DMS 273 treated with DMSO at 0.1 percent for 48 hours (cell line): ENCODE measurements at regions not wholly inside any gene's neighbourhood (a gene's known extent, or its start where the extent isn't known, plus 50 kb on each side); places are given as distances from the start of the nearest gene placed in this dataset.

Experiments used
- DNase-seq: peaks from one replicate; lab custom pipeline; 2025; lab: John Stamatoyannopoulos, UW

DNA sequence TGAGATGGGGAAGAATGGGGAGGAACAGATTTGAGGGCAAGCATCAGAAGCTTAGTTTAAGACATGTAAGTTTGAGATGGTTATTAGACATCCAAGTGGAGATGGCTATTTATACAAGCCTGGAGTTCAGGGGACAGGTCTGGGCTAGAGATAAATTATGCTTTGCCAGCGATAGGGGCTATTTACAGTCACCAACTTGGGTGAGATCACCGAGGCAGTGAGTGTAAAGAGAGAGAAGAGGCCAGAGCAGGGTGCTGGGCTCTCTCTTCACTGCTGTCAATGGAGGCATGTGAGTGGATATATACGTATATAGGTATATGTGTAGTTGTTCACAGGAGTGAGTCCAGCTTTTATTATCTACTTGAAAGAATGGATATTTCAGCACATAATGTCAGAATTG, 81.0 kb downstream of the QPCT start:
- DNase-seq = no peak

- no peak for DNase-seq
Observed at GRCh38 chr2:37427241-37427640, 82.8 kb downstream of the QPCT start.

GRCh38 chr2:37436323-37436722, 91.9 kb downstream of the QPCT start:
- no peak for DNase-seq

GRCh38 chr2:37439131-37439642, 94.8 kb downstream of the QPCT start:
- DNase-seq = no peak

DNA sequence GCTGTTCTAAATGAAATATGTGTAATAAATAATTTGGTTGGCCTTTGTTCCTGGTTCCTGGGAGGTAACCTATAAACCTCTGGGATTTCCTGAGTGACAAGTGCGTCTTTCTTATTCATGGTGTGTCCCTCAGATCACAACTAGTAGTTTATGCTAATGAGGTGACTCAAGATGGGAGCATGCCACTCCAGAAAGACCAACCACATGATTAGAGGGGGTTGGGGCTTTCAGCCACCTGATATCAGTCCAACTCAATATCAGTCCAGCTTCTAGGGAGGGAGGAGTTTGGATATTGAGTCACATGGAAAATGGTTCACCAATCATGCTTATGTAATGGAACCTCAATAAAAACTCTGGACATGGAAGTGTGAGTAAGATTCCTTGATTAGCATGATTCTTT, 96.6 kb downstream of the QPCT start:
- DNase-seq = no peak

- no peak for DNase-seq
Observed at GRCh38 chr2:37443082-37443481, 98.7 kb downstream of the QPCT start.

DNA sequence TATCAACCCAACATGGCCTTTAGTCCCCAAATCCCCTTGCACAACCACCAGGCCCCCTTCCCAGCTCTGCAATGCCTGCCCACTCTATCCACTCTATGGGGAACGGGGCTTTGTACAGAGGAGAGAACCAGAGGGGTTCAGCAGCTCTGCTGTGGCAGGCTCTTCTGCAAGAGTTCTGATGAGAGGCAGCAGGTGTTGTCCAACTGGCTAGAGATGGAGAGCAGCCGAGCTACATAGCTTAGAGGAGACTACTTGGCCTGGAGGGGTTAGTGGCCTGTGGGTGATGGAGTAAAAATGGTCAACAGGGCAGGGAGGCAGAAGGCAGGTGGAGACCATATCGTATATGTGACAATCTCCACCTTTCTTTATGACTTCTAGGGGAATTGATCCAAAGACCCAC, 103.0 kb downstream of the QPCT start:
- no peak for DNase-seq

DNA sequence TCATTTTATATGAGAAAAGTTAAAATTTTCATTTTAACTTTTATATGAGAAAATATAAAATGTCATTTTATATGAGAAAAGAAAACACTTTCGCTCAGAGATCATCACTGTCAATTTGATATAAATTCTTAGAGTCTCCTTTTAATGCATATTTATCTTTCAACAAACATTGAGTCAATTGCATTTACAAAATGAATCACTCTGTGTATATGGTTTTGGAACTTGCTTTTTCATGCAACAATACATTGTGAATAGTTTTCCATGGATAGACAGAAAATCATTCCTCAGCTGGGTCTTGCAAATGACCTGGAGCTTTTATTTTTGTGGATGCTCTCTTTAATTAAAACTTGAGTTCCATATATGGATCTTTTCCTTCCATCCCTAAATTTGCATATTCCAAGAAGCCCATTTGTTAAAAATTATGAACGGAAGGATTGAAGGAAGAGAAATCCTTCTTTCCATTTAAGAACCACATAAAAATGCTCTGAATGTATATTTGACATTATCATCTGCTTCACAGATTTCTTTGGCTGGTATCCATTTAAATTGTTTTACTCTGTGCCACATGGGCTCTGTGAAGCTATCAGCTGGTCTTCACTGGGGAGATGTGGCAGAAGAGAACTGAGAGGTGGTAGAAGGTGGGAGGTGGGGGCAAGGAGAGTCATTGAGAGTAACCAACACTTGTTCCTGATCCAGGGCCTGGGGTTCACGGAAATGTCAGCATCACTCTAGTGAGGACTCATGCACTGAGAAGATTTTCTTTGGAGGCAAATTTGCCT, 104.1 kb downstream of the QPCT start:
- DNase-seq = no peak

DNA sequence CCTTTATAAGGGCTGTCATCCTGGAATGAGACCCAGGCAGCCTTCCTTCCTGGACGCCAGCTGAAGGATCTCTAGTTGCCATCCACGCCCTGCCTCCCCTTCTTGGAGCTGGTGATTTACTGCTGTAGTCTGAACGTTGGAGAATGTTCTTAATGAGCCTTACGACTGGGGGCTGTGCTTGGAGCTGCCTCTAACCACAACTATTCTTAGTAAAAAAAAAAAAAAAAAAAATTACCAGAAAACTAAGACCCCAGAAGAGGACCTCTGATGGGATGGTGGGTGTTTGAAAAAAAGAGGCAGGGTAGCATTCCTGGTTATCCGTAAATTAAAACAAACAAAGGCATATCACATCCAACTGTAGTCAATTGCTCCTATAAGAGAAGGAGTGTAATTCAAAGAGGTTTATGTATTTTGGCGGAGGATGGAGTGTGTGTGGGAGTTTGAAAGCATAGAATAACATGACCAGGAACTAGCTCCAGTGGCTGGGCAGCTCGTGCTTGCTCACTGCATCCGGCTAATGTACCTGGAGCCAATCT, 105.4 kb downstream of the QPCT start:
- DNase-seq = no peak

DNA sequence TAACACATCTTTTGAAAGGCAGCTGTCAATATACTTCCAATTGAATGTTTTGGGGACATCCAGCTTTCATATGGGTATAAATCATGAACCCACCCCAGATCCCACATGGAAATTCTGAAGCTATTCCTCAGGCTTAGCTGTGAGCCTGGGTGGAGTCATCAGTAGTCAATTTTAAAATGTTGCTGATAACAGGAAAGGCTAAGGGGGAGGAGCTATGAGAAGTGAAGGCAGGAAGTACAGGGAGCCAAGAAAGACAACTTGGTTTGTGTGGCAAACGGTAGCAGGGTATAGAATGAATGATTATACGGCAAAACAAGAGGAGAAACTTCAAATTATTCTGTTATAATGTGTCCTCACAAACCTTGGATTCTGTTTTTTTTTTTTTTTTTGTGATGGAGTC, 108.6 kb downstream of the QPCT start:
- no peak for DNase-seq

GRCh38 chr2:37454851-37455762, 110.7 kb downstream of the QPCT start:
- no peak for DNase-seq

GRCh38 chr2:37456479-37456878, 112.0 kb downstream of the QPCT start:
- DNase-seq = no peak

- no peak for DNase-seq
Observed at GRCh38 chr2:37457401-37457901, 113.0 kb downstream of the QPCT start.

GRCh38 chr2:37458133-37458532, 113.7 kb downstream of the QPCT start:
- no peak for DNase-seq

DNA sequence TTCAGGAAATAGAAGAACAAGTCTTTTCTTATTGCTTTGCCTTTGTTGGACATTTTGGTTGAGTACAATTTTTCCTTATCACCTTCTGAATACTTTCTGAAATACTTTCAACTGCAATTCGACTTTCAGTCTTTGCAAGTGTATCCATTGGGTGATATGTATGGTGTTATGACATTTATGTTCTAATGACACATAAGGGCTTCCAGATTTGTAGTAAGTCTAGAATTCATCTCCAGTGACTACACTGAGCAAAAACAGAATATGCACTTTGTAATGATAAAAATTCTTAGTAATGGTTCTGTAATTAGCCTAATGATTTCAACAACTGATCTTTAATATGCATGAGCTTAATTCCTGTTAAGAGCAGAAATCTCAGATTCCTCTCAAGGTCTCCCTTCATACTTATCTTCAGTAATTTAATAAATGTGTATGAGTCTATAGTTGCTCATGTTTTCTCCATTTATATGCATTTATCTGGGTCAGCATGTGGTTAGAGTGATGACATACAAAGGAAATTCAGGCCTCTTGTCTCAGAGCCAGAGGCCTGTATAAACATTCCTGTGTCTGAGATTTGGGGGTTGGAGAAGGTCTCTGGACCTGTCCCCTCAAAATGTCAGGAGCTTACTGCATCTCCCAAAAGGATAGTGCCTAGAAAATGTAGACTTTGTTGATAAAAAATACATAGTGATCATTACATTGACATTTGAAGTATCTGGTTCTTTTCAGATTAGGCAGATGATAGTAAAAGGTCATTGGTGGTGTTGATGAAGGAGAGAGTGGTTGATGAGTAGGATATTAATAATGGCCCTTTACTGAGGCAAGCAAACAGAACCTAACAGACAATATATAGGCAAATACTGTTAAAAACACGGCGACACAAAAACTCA, 114.9 kb downstream of the QPCT start:
- DNase-seq = no peak

DNA sequence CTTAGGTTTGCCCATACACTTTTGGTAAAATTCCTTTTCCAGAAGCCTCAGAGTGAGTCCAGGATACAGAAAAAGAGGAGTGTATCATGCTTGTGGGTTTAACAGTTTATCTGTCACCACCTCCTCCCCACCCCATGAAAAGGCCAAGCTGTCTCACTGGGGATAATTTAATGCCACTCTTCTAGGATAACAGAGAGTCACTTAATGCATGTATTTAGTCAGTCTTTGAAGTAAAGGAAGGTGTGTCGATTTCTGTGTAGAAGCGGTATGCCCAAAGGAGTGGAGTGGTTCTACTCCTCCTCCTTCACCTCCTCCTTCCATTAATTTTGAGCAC, 116.4 kb downstream of the QPCT start:
- no peak for DNase-seq

- DNase-seq = no peak
Observed at GRCh38 chr2:37464067-37464466, 119.6 kb downstream of the QPCT start.

DNA sequence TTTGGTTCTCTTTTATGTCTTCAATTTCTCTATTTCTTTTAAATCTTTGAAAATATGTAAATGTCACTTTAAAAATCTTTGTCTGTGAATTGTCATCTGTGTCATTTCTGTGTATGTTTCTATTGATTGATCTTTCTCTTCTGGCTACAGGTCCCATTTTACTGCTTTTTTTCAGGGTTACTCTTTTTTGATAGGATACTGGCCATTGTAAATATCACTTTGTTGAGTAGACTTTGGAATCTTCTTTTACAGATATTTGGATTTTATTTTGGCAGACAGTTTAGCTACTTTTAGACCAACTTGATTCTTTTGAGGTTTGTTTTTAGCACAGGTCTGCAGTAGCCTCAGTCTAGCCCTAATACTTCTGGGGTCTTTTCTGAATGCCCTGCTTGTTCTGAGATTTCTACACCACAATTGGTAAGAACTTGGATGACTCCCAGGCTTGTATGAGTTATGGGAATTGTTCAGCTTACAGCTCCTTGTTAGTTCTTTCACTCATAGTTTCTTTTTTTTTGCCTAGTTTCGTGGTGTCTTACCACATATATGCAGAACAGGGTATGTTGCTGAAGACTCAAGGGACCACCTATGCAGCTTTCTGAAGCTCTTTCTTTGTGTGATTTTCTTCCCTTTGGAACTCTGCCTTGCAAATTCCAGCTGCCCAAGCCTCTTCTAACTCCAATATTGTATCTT, 122.2 kb downstream of the QPCT start:
- no peak for DNase-seq

DNA sequence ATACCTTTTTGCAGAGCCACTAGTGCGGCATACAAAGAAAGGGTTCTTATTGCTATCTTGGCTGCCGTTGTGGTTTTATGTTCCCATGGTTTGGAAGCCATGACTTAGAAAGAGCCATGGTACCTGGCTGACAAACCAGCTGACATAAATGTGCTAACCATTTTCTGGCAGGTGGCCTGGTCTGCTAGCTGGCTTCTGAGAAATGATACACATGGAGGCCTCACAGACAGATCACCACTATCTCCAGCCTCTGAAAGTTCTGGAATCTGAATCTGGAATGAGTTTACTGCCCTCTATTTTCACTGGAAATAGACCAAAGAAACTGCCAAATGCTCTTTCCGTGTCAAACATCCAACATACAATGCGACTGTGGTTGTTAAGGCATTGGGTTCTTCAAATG, 123.7 kb downstream of the QPCT start:
- DNase-seq = no peak

DNA sequence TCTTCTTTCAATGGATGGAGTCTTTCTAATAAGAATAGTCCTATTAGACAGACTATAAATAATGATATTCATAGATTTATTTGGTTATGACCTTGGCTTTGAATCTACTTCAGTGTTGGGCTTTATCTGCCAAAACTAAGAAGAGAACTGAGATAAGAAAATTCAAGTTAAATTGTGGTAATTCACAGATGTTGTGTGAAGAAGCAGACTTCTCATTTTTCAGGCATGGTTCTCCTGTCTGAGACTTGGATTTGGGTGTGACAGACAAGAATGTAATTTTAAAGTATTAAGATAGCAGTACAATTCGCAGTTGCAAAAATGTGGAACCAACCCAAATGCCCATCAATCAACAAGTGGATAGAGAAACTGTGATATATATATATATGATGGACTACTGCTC, 124.7 kb downstream of the QPCT start:
- no peak for DNase-seq

GRCh38 chr2:37471104-37471503, 126.7 kb downstream of the QPCT start:
- no peak for DNase-seq
